A673 (cell line): ENCODE measurements at regions not wholly inside any gene's neighbourhood (a gene's known extent, or its start where the extent isn't known, plus 50 kb on each side); places are given as distances from the start of the nearest gene placed in this dataset.

Source experiments
- CTCF ChIP-seq: fragments of 300-800, 200-600 bp; sonication (generic); conservative IDR thresholded peaks from 2 replicates; pipeline ENCODE4 v1.5.1; 2017; ENCODE audit warnings: low read depth, mild to moderate bottlenecking, antibody characterized with exemption, low read length, moderate library complexity, mixed read lengths
- EZH2 ChIP-seq: fragments of 200-600 bp; sonication (generic); IDR thresholded peaks from 2 replicates; pipeline ENCODE4 v1.6.1; 2017; ENCODE audit warnings: borderline replicate concordance, low read depth, mild to moderate bottlenecking, mixed read lengths, antibody characterized with exemption, low read length; ENCODE audit not compliant: poor library complexity, severe bottlenecking

GRCh38 chr6:105805501-105806023 is 280.6 kb upstream of the PRDM1 start:
- no peak for TF ChIP-seq CTCF
- TF ChIP-seq EZH2, result no peak
